Kidney (tissue), 13 donors: ENCODE measurements at regions not wholly inside any gene's neighbourhood (a gene's known extent, or its start where the extent isn't known, plus 50 kb on each side); places are given as distances from the start of the nearest gene placed in this dataset.
A peak's percentile ranks its signal among the peaks of the same experiment; 100 is the strongest.

Source experiments
- DNase-seq, 5 donors: peaks; one replicate each; pipeline ENCODE4 v3.0.0-alpha.2; 2013 to 2020
- FAIRE-seq: peaks from 2 replicates; lab custom pipeline; 2012; peaks lifted over from hg19 to GRCh38; lab: Jason Lieb, UNC
- H3K27ac ChIP-seq, 2 donors: one replicate each; pipeline ENCODE4 v1.7.0; 2013; ENCODE audit warnings: low read depth in 2 of 2, low read length in 2 of 2, inconsistent platforms in 1 of 2
- H3K27me3 ChIP-seq: one replicate; pipeline ENCODE4 v1.7.1; 2013; ENCODE audit warnings: low read length, inconsistent platforms; ENCODE audit not compliant: control insufficient read depth, insufficient read depth
- H3K36me3 ChIP-seq, 3 donors: one replicate each; pipeline versions ENCODE4 v1.7.0 to v1.7.1; 2013; ENCODE audit warnings: low read length in 3 of 3, control low read depth in 1 of 3, inconsistent platforms in 1 of 3; ENCODE audit not compliant: insufficient read depth in 3 of 3, control insufficient read depth in 2 of 3
- H3K4me1 ChIP-seq, 3 donors: one replicate each; pipeline versions ENCODE4 v1.7.0 to v1.7.1; 2013; ENCODE audit warnings: low read length in 3 of 3, inconsistent platforms in 1 of 3, low read depth in 1 of 3; ENCODE audit not compliant: control insufficient read depth in 2 of 3, insufficient read depth in 2 of 3
- H3K4me3 ChIP-seq, 3 donors: one replicate each; pipeline versions ENCODE4 v1.7.0 to v1.8.1; 2013; ENCODE audit warnings: low read length in 3 of 3, control low read depth in 1 of 3, inconsistent platforms in 1 of 3
- H3K9ac ChIP-seq, 3 donors: one replicate each; pipeline versions ENCODE4 v1.7.0 to v1.7.1; 2013; ENCODE audit warnings: low read length in 3 of 3, control low read depth in 1 of 3, inconsistent platforms in 1 of 3
- H3K9me3 ChIP-seq, 3 donors: one replicate each; pipeline versions ENCODE4 v1.7.0 to v1.7.1; 2013; ENCODE audit warnings: low read length in 3 of 3, control low read depth in 1 of 3, inconsistent platforms in 1 of 3; ENCODE audit not compliant: control insufficient read depth in 2 of 3, insufficient read depth in 1 of 3
- intact Hi-C: fragments of 100-400 bp; cut with DNase I; formaldehyde crosslinking; loops from one replicate; pipeline ENCODE4 v1.11.1; 2022
- TF ChIP-seq, protein P1 (sequence below): IDR thresholded peaks from 3 replicates; pipeline ENCODE4 v1.5.1; 2012; ENCODE audit warnings: mild to moderate bottlenecking, moderate library complexity, borderline replicate concordance; ENCODE audit not compliant: insufficient read depth; ENCODE audit errors: extremely low read depth
- donor health status: control.
- donor health status: control.
- donor health status: control.
- donor health status: control.
- donor health status: control.
- donor health status: DM: yes; HTN: yes; CAD: no.
- donor health status: Normal renal cell carcinoma (clear cell type).

DNA sequence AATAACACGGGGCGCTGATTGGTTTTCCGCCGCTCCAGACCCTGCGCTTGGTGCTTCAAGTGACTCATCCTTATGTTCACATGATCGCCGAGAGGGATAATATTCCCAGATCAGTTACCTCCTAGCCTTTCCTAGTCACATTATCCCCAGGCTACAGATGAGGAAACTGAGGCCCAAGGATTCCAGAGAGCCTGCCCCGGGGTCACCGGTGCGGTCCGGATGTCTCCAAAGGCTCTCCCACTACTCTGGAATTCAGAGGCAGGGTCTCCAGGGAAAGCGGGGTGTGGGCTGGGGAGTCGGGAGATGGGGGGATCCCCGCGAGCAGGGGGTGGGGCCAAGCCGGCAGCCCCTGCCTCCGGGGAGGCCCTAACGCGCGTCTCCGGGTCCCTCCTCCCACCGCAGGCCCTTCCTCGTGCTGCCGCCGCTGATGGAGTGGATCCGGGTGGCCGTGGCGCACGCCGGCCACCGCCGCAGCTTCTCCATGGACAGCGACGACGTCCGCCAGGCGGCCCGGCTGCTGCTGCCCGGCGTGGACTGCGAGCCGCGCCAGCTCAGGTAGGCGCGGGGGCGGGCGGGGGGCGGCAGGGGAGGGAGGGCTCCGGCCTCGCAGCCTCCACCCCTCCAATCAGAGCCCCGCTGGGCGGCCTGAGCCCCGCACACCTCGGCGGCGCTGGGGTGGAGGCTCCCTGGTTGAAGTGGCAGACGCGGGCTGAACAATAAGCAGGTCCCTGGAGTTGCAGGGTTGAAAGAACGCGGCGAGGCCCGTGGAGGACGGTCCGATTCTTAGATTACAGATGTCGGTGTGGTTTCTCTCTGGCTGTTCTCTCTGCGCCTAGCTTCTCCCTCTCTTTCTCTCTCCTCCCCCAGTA is 104.6 kb upstream of the PWP1 start:
- Histone ChIP-seq H3K36me3 (no peaks in the 10 kb centered on the region), H3K27me3 (no peaks in the 10 kb centered on the region), H3K9me3 (no peaks in the 10 kb centered on the region), H3K4me3 (no peak overlapping the region), H3K27ac (no peak overlapping the region), H3K4me1 (no peaks in the 10 kb centered on the region), H3K9ac (no peak overlapping the region)
- FAIRE-seq (no peak), DNase-seq (peak in 4 of 5 donors; percentile 50 to 68 (median 59))
- intact Hi-C loops: no loop called here
- TF ChIP-seq, protein P1, sequence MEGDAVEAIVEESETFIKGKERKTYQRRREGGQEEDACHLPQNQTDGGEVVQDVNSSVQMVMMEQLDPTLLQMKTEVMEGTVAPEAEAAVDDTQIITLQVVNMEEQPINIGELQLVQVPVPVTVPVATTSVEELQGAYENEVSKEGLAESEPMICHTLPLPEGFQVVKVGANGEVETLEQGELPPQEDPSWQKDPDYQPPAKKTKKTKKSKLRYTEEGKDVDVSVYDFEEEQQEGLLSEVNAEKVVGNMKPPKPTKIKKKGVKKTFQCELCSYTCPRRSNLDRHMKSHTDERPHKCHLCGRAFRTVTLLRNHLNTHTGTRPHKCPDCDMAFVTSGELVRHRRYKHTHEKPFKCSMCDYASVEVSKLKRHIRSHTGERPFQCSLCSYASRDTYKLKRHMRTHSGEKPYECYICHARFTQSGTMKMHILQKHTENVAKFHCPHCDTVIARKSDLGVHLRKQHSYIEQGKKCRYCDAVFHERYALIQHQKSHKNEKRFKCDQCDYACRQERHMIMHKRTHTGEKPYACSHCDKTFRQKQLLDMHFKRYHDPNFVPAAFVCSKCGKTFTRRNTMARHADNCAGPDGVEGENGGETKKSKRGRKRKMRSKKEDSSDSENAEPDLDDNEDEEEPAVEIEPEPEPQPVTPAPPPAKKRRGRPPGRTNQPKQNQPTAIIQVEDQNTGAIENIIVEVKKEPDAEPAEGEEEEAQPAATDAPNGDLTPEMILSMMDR: no peak

DNA sequence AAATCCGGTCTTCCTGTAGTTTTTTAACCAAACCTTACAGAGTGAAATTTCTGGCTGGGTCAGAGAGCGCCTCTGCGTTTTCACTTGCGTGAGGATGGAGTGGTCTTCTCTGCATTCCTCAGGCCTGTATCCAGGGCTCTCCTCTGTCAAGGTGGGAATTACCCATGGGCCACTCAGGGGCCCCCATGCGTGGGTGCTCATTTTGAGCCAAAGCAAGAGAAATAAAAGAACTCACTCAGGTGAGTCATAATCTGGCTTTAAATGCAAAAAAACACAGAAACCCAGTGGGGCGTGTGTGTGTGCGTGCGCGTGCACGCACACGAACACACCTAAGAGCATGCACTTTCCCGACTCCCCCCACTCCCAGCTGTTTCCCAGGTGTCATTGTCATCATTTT is 104.0 kb upstream of the PWP1 start:
- Histone ChIP-seq H3K27me3 (no peaks in the 10 kb centered on the region), H3K36me3 (no peaks in the 10 kb centered on the region), H3K4me1 (no peaks in the 10 kb centered on the region), H3K27ac (no peak overlapping the region), H3K9me3 (no peaks in the 10 kb centered on the region), H3K9ac (no peak overlapping the region), H3K4me3 (no peak overlapping the region)
- DNase-seq: no peak
- no peak for FAIRE-seq
- TF ChIP-seq, protein P1: no peak
- intact Hi-C loops: no loop called here

DNA sequence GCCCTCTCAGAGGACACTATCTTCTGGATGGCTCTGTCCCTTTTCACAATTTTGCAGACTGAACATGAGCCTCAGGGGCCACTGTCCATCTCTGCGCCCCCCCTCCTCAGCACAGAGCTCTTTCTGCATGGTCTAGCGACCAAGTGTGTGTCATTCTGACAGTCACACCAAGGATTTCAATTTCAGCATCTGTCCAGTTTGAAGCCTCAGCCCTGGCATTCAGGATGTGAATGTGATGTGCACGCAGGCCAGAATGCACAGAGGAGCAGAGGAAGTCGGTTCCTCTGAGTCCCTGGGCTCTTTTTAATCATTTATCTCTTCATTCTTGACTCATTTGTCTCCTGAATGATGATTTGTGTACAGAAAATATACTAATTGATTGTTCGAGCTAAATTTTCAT is 102.0 kb upstream of the PWP1 start:
- TF ChIP-seq, protein P1: no peak
- H3K9me3 ChIP-seq: peaks cover 0 to 6% (median 0%) of the 10 kb centered on the region in 3 donors
- FAIRE-seq: no peak
- no peaks in the 10 kb centered on the region for H3K36me3 ChIP-seq
- no peak overlapping the region for H3K4me3 ChIP-seq
- no peaks in the 10 kb centered on the region for H3K27me3 ChIP-seq
- intact Hi-C loops: no loop called here
- no peak overlapping the region for H3K27ac ChIP-seq
- no peak overlapping the region for H3K9ac ChIP-seq
- DNase-seq: peak in 1 of 5 donors; percentile 16
- no peaks in the 10 kb centered on the region for H3K4me1 ChIP-seq

DNA sequence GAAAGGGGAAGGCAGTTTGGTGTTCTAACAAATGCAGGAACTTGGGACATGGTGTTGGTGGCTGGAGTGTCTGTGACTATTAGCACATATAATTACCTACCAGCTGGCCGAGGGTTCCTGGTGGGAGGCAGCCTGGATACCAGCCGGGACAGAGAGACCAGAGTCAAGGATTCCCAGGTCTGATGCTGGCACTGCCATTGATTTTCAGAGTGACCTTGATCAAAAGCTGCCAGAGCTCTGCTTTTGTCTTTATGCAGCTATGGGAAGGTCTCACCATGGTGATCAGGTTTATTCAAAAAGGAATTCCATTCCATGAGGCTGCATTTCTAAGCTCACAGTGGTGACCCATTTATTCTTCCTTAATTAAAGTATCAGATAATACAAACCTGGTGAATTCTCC is 101.0 kb upstream of the PWP1 start:
- H3K9ac ChIP-seq: no peak overlapping the region
- no peaks in the 10 kb centered on the region for H3K27me3 ChIP-seq
- DNase-seq (no peak), FAIRE-seq (no peak)
- H3K4me1 ChIP-seq: no peaks in the 10 kb centered on the region
- no peaks in the 10 kb centered on the region for H3K36me3 ChIP-seq
- TF ChIP-seq, protein P1: no peak
- peaks cover 0 to 6% (median 0%) of the 10 kb centered on the region in 3 donors for H3K9me3 ChIP-seq
- H3K4me3 ChIP-seq: no peak overlapping the region
- intact Hi-C loops: no loop called here
- no peak overlapping the region for H3K27ac ChIP-seq
